ELR (cell line): ENCODE measurements at regions not wholly inside any gene's neighbourhood (a gene's known extent, or its start where the extent isn't known, plus 50 kb on each side); places are given as distances from the start of the nearest gene placed in this dataset.

ENCODE experiments used
- DNase-seq: peaks from one replicate; pipeline ENCODE4 v3.0.0-alpha.2; 2015; ENCODE audit warnings: low read depth

GRCh38 chr2:139033300-139033699 lies 253.1 kb upstream of the NXPH2 start:
- no peak for DNase-seq

- DNase-seq = peak; percentile 19
These were observed 251.5 kb upstream of the NXPH2 start for GRCh38 chr2:139031722-139032121.

- DNase-seq = no peak
These were observed 240.1 kb upstream of the NXPH2 start for GRCh38 chr2:139020287-139020686.

- no peak for DNase-seq
These were observed 238.1 kb upstream of the NXPH2 start for GRCh38 chr2:139018252-139018651.

DNA sequence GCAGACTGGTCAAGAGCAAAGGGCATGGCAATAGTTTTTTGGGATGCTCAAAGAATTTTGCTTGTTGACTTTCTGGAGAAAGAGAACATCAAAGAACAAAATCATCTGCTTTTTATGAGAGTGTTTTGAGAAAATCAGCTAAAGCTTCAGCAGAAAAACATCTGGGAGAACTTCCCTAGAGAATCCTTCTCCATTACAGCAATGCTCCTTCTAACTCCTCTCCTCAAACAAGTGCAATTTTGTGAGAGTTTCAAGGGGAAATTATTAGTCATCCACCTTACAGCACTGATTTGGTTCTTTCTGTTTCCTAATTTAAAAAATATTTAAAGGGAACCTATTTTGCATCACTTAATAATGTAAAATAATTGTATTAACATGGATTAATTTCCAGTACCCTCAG lies 226.9 kb upstream of the NXPH2 start:
- DNase-seq = no peak

GRCh38 chr2:139000131-139000785 lies 220.1 kb upstream of the NXPH2 start:
- DNase-seq = no peak

- peak; percentile 75 for DNase-seq
These were observed 217.8 kb upstream of the NXPH2 start for GRCh38 chr2:138997856-138998517.

GRCh38 chr2:138997346-138997745 lies 217.2 kb upstream of the NXPH2 start:
- DNase-seq = no peak

DNA sequence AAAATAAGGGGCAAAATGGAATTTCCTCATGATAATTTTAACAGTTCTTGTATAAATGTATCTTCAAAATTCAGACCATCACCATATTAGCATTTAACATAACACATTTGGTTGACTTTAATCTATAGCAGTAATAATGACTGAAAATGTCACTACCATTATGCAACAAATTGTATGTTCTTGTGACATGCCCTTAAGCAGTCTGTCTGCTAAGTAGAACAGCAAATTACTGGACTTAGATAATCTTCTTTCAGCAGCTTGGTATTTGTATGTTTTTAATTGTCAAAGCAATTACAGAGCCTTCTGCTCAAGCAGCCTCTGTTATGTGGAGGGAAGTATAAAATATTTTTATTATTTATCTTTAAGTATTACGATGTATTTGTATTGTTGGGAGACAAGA lies 214.3 kb upstream of the NXPH2 start:
- no peak for DNase-seq

GRCh38 chr2:138985881-138986280 lies 205.7 kb upstream of the NXPH2 start:
- DNase-seq = no peak

DNA sequence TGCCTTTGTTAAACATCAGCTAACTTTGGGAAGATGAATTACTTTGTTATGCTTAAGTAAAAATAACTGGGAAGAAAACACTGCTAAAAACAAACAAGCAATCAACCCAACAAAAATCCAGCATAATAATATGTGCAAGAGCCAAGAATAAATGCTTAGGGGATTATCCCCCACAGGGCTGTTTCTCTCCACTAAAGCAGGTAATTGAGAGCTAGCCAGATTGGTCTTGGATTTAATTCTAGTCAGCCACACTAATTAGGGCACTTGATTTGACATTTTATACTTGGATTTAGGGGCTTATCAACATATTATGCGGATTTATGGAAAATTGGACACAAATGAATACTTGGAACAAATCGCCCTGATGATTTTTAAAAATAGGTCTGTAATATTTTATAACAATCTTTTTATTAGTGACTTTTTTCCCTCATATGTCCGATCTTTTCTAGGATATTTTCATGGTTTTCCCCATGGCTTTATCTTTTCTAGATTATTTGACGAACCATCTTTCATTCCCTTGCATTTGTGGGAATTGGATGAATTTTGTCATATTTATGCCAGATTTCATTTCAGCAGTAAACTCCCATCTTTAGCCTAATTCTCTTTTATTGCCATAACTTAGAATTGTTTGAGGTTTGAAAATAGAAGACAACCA lies 199.1 kb upstream of the NXPH2 start:
- DNase-seq = no peak

GRCh38 chr2:138974651-138975050 lies 194.5 kb upstream of the NXPH2 start:
- DNase-seq = no peak

GRCh38 chr2:138964418-138964817 lies 184.2 kb upstream of the NXPH2 start:
- DNase-seq = no peak

GRCh38 chr2:138962686-138963085 lies 182.5 kb upstream of the NXPH2 start:
- DNase-seq = no peak

- DNase-seq = no peak
These were observed 180.0 kb upstream of the NXPH2 start for GRCh38 chr2:138960191-138960590.

DNA sequence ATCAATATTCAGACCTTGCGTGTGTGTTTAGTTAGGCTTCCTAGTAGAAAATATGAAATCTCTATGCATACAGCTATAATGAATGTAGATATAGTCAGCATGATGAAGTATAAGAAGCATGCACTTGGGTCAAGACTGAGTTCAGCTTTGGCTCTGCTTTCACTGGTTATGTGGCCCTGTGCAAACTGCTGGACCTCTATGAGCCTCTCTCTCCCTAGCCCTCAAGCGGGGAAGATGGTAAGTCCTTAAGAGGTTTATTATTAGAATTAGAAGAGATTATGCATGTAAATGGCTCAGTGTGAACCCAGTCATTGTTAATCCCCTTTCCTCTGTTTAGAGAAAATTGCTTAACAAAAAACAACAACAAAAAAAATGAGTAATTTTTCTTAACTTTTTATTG lies 178.8 kb upstream of the NXPH2 start:
- DNase-seq = no peak

DNA sequence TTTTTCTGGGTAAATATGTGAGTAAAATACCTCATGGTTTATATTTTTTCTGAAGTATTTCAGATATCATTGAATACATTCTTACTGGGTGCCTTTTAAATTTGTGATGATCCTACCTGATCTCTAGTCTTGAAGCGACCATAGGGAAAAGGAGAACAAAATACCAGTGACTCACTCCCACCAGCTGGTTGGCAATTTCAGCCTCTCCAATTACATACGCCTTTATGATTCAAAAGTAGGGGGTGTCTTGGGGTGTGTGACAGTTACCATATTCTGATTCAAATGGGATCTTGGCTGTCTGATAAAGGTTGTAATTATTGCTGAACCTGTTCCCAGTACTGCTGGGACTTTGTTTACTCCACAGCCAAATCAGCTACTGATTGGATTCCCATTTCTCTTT lies 175.9 kb upstream of the NXPH2 start:
- DNase-seq = no peak

- no peak for DNase-seq
These were observed 170.3 kb upstream of the NXPH2 start for GRCh38 chr2:138950486-138950885.

DNA sequence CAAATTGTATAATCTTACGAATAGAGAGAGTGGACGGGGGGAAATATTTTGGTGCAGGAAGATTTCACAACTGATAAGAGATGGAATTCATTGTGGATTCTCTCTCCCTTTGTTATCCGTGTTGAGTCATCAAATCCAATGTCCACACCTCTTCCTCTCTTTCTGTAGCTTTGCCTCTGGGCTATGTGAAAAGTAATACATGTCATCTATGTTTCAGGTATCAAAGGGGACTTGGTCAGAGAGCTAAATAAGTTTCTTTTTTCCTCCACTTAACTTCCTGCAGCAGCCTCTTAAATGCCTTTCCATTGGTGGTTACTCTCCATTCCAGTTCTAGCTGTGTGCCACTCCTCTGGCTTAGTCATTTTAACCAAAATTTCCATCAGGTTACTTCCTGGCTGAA lies 169.3 kb upstream of the NXPH2 start:
- DNase-seq = peak; percentile 33

GRCh38 chr2:138948070-138948539 lies 167.9 kb upstream of the NXPH2 start:
- DNase-seq = peak; percentile 95

- no peak for DNase-seq
These were observed 163.3 kb upstream of the NXPH2 start for GRCh38 chr2:138943470-138943869.

GRCh38 chr2:138942466-138942865 lies 162.3 kb upstream of the NXPH2 start:
- no peak for DNase-seq
